Neural progenitor cell (in vitro differentiated cells): ENCODE measurements at regions not wholly inside any gene's neighbourhood (a gene's known extent, or its start where the extent isn't known, plus 50 kb on each side); places are given as distances from the start of the nearest gene placed in this dataset.

Experiments
- DNase-seq: peaks from one replicate; pipeline ENCODE4 v3.0.0-alpha.2; 2016; ENCODE audit warnings: low spot score
- H2AFZ ChIP-seq: fragments of 200-600 bp; sonication (generic); replicated peaks from 2 replicates; pipeline ENCODE4 v1.6.1; 2016; ENCODE audit warnings: antibody characterized with exemption
- H3F3A ChIP-seq: fragments of 200-600 bp; sonication (generic); 2 replicates; pipeline ENCODE4 v1.6.1; 2016; ENCODE audit warnings: antibody characterized with exemption, low read depth
- H3K27ac ChIP-seq: fragments of 200-600 bp; sonication (generic); 2 replicates; pipeline ENCODE4 v1.5.1; 2016; ENCODE audit warnings: mild to moderate bottlenecking
- H3K27me3 ChIP-seq: fragments of 200-600 bp; sonication (generic); 2 replicates; pipeline ENCODE4 v1.6.1; 2016; ENCODE audit warnings: mild to moderate bottlenecking, moderate library complexity
- H3K36me3 ChIP-seq: fragments of 200-600 bp; sonication (generic); 2 replicates; pipeline ENCODE4 v1.5.1; 2016
- H3K4me1 ChIP-seq: fragments of 200-600 bp; sonication (generic); 2 replicates; pipeline ENCODE4 v1.6.1; 2016; ENCODE audit warnings: mixed run types
- H3K4me2 ChIP-seq: fragments of 200-600 bp; sonication (generic); 2 replicates; pipeline ENCODE4 v1.6.1; 2016
- H3K4me3 ChIP-seq: fragments of 200-600 bp; sonication (generic); 2 replicates; pipeline ENCODE4 v1.5.1; 2016
- H3K79me2 ChIP-seq: fragments of 200-600 bp; sonication (generic); 2 replicates; pipeline ENCODE4 v1.6.1; 2016; ENCODE audit warnings: low read depth
- H3K9ac ChIP-seq: fragments of 200-600 bp; sonication (generic); 2 replicates; pipeline ENCODE4 v1.6.1; 2016
- H3K9me3 ChIP-seq: fragments of 200-600 bp; sonication (generic); 2 replicates; pipeline ENCODE4 v1.5.1; 2016; ENCODE audit warnings: low read depth
- H4K20me1 ChIP-seq: fragments of 200-600 bp; sonication (generic); 2 replicates; pipeline ENCODE4 v1.6.1; 2016; ENCODE audit warnings: low read depth
- H3K27ac Mint-ChIP-seq: 3 replicates; pipeline ENCODE4 v1.8.0; 2021; ENCODE audit warnings: mixed read lengths
- H3K27me3 Mint-ChIP-seq: 2 replicates; pipeline ENCODE4 v1.8.0; 2022; ENCODE audit warnings: low read depth, mild to moderate bottlenecking, inconsistent platforms, moderate library complexity, mixed read lengths; ENCODE audit not compliant: insufficient read depth
- H3K36me3 Mint-ChIP-seq: 3 replicates; pipeline ENCODE4 v1.8.0; 2021; ENCODE audit warnings: mixed read lengths
- H3K4me1 Mint-ChIP-seq: 3 replicates; pipeline ENCODE4 v1.8.0; 2021; ENCODE audit warnings: mixed read lengths
- H3K4me3 Mint-ChIP-seq: 3 replicates; pipeline ENCODE4 v1.8.0; 2021; ENCODE audit warnings: mild to moderate bottlenecking, moderate library complexity, mixed read lengths
- H3K9me3 Mint-ChIP-seq: 3 replicates; pipeline ENCODE4 v1.8.0; 2020; ENCODE audit warnings: mixed read lengths
- CTCF ChIP-seq: fragments of 200-600 bp; sonication (generic); IDR thresholded peaks from 2 replicates; pipeline ENCODE4 v1.5.1; 2017; ENCODE audit warnings: antibody characterized with exemption, mild to moderate bottlenecking
- EZH2 ChIP-seq: fragments of 200-600 bp; sonication (generic); IDR thresholded peaks from 2 replicates; pipeline ENCODE4 v1.6.1; 2017; ENCODE audit warnings: antibody characterized with exemption, mild to moderate bottlenecking, moderate library complexity
- EZH2phosphoT487 ChIP-seq: fragments of 200-600 bp; sonication (generic); IDR thresholded peaks from 2 replicates; pipeline ENCODE4 v1.6.1; 2017; ENCODE audit warnings: antibody characterized with exemption

DNA sequence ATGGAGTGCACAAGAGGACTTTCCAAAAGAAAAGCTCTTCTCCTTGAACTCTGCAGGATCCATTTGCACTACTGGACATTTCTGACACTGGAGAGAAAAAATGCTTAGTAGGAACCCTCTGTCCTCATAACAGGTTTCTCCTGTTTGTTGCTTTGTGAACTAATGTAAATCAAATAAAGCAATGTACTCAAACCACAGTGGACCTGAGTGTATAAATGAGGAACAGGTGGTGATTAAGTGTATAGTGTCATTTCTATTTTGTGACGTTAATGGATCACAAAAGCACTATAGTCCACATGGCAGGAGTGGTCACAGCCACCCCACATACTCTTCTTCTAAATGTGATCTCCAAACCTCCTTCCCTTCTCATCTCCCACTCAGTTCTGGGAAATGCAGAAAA is 268.4 kb upstream of the DUSP10 start:
- Mint-ChIP-seq H3K27me3 (peaks cover 2% of the 10 kb centered on the region), H3K9me3 (no peaks in the 10 kb centered on the region), H3K4me1 (peaks cover 3% of the 10 kb centered on the region), H3K4me3 (no peak overlapping the region), H3K27ac (no peak overlapping the region), H3K36me3 (no peaks in the 10 kb centered on the region)
- Histone ChIP-seq H3K27me3 (no peaks in the 10 kb centered on the region), H3K4me2 (no peak overlapping the region), H3K27ac (no peak overlapping the region), H3K9me3 (no peaks in the 10 kb centered on the region), H3K4me3 (no peak overlapping the region), H3K4me1 (no peaks in the 10 kb centered on the region), H4K20me1 (no peaks in the 10 kb centered on the region), H3F3A (no peaks in the 10 kb centered on the region), H3K79me2 (no peaks in the 10 kb centered on the region), H3K36me3 (no peaks in the 10 kb centered on the region), H2AFZ (no peak overlapping the region), H3K9ac (no peak overlapping the region)
- no peak for TF ChIP-seq EZH2phosphoT487
- TF ChIP-seq CTCF, result no peak
- TF ChIP-seq EZH2, result no peak
- DNase-seq, result no peak

GRCh38 chr1:222009105-222009730 is 267.3 kb upstream of the DUSP10 start:
- Mint-ChIP-seq H3K4me3 (no peak overlapping the region), H3K9me3 (no peaks in the 10 kb centered on the region), H3K27ac (no peak overlapping the region)

DNA sequence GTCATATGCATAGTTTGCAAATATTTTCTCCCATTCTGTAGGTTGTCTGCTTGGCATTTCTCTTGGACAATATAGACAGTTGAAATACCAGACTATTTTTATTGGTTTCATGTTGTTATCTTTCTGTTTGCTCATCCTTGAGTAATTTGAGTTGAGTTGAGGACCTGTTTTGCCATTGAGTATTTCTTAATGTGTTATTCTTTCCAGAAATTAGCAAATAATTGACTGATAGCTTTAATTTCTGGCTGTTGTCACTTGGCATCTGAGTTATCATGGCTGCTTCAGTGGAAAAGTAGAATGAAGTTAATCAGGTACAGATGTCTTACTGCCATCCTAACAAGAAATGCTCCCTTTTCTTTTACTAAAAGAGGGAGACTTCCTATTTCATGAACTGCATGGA is 264.8 kb upstream of the DUSP10 start:
- peaks cover 3% of the 10 kb centered on the region for H3K4me1 Mint-ChIP-seq
- no peak for TF ChIP-seq EZH2
- TF ChIP-seq CTCF, result no peak
- TF ChIP-seq EZH2phosphoT487, result no peak
- no peaks in the 10 kb centered on the region for H3F3A ChIP-seq
- no peak for DNase-seq
- H2AFZ ChIP-seq, result no peak overlapping the region
- H3K9me3 ChIP-seq, result no peaks in the 10 kb centered on the region
- peaks cover 5% of the 10 kb centered on the region for H3K27me3 Mint-ChIP-seq
- H3K9me3 Mint-ChIP-seq, result no peaks in the 10 kb centered on the region
- no peaks in the 10 kb centered on the region for H3K4me1 ChIP-seq
- no peak overlapping the region for H3K9ac ChIP-seq
- H4K20me1 ChIP-seq, result no peaks in the 10 kb centered on the region
- no peaks in the 10 kb centered on the region for H3K79me2 ChIP-seq
- no peaks in the 10 kb centered on the region for H3K36me3 Mint-ChIP-seq
- no peak overlapping the region for H3K27ac ChIP-seq
- H3K4me3 Mint-ChIP-seq, result no peak overlapping the region
- H3K36me3 ChIP-seq, result no peaks in the 10 kb centered on the region
- H3K4me3 ChIP-seq, result no peak overlapping the region
- H3K27me3 ChIP-seq, result no peaks in the 10 kb centered on the region
- H3K27ac Mint-ChIP-seq, result no peak overlapping the region
- no peak overlapping the region for H3K4me2 ChIP-seq

More at GRCh38 chr1:222009105-222009730, 267.3 kb upstream of the DUSP10 start:
- Mint-ChIP-seq H3K27me3 (peaks cover 2% of the 10 kb centered on the region), H3K36me3 (no peaks in the 10 kb centered on the region), H3K4me1 (peaks cover 3% of the 10 kb centered on the region)
- peak; percentile 9 for DNase-seq
- Histone ChIP-seq H3K27ac (no peak overlapping the region), H4K20me1 (no peaks in the 10 kb centered on the region), H3F3A (no peaks in the 10 kb centered on the region), H3K9me3 (no peaks in the 10 kb centered on the region), H3K79me2 (no peaks in the 10 kb centered on the region), H3K4me1 (no peaks in the 10 kb centered on the region), H3K9ac (no peak overlapping the region), H3K27me3 (no peaks in the 10 kb centered on the region), H2AFZ (no peak overlapping the region), H3K4me3 (no peak overlapping the region), H3K36me3 (no peaks in the 10 kb centered on the region), H3K4me2 (no peak overlapping the region)
- TF ChIP-seq EZH2 (no peak), CTCF (peak; percentile 33)
